Sigmoid colon (tissue), 4 donors: ENCODE measurements at regions not wholly inside any gene's neighbourhood (a gene's known extent, or its start where the extent isn't known, plus 50 kb on each side); places are given as distances from the start of the nearest gene placed in this dataset.

Experiments used
- CTCF ChIP-seq, 4 experiments: fragments of 450-650 bp in 3 of 4; fragments of 200-600 bp in 1 of 4; IDR thresholded peaks; one replicate each; pipeline ENCODE4 v1.5.1; 2016 to 2019; ENCODE audit warnings: antibody characterized with exemption in 4 of 4, mild to moderate bottlenecking in 3 of 4, moderate library complexity in 2 of 4
- EP300 ChIP-seq, 4 donors: sonication (generic); formaldehyde crosslinking; IDR thresholded peaks; one replicate each; pipeline ENCODE4 v1.6.1; 2017; ENCODE audit warnings: antibody characterized with exemption in 4 of 4
- POLR2A ChIP-seq, 2 donors: fragments of 450-650 bp; IDR thresholded peaks; one replicate each; pipeline ENCODE4 v1.6.1; 2016; ENCODE audit warnings: antibody characterized with exemption in 2 of 2, mild to moderate bottlenecking in 2 of 2, moderate library complexity in 2 of 2

- TF ChIP-seq CTCF (IDR thresholded peaks at IDR 0.05) (no peak), POLR2A (IDR thresholded peaks at IDR 0.05) (no peak), EP300 (IDR thresholded peaks at IDR 0.05) (no peak)
Observed at GRCh38 chr17:77476006-77476405, 335.2 kb downstream of the SEC14L1 start.
